ENCODE measurements at regions not wholly inside any gene's neighbourhood (a gene's known extent, or its start where the extent isn't known, plus 50 kb on each side); places are given as distances from the start of the nearest gene placed in this dataset.

GRCh38 chr15:85941186-85941855, 138.3 kb upstream of the AGBL1 start:
- DNase-seq (ENCODE audit: low read depth in 3 of 3): no peak

GRCh38 chr15:85942632-85943031, 137.0 kb upstream of the AGBL1 start:
- no peak for DNase-seq (ENCODE audit: low read depth in 3 of 3)

- no peak for DNase-seq (ENCODE audit: low read depth in 3 of 3)
Measured at GRCh38 chr15:85943151-85943550, 136.5 kb upstream of the AGBL1 start.

- DNase-seq (ENCODE audit: low read depth in 3 of 3): no peak
Measured at GRCh38 chr15:85943791-85944190, 135.9 kb upstream of the AGBL1 start.

- no peak for DNase-seq (ENCODE audit: low read depth in 3 of 3)
Measured at GRCh38 chr15:85947021-85947420, 132.7 kb upstream of the AGBL1 start.

GRCh38 chr15:85947936-85948335, 131.7 kb upstream of the AGBL1 start:
- DNase-seq (ENCODE audit: low read depth in 3 of 3): no peak

- DNase-seq (ENCODE audit: low read depth in 3 of 3): no peak
Measured at GRCh38 chr15:85950101-85950500, 129.6 kb upstream of the AGBL1 start.

- no peak for DNase-seq (ENCODE audit: low read depth in 3 of 3)
Measured at GRCh38 chr15:85954586-85954985, 125.1 kb upstream of the AGBL1 start.

GRCh38 chr15:85955501-85956391, 123.9 kb upstream of the AGBL1 start:
- DNase-seq (ENCODE audit: low read depth in 3 of 3): no peak

GRCh38 chr15:85956532-85957275, 123.0 kb upstream of the AGBL1 start:
- no peak for DNase-seq (ENCODE audit: low read depth in 3 of 3)

GRCh38 chr15:85959611-85960010, 120.1 kb upstream of the AGBL1 start:
- DNase-seq (ENCODE audit: low read depth in 3 of 3): no peak

GRCh38 chr15:85960381-85960780, 119.3 kb upstream of the AGBL1 start:
- no peak for DNase-seq (ENCODE audit: low read depth in 3 of 3)

- no peak for DNase-seq (ENCODE audit: low read depth in 3 of 3)
Measured at GRCh38 chr15:85961821-85962220, 117.8 kb upstream of the AGBL1 start.

GRCh38 chr15:85963262-85963760, 116.4 kb upstream of the AGBL1 start:
- no peak for DNase-seq (ENCODE audit: low read depth in 3 of 3)

- no peak for DNase-seq (ENCODE audit: low read depth in 3 of 3)
Measured at GRCh38 chr15:85964471-85964870, 115.2 kb upstream of the AGBL1 start.

- DNase-seq (ENCODE audit: low read depth in 3 of 3): no peak
Measured at GRCh38 chr15:85967553-85967952, 112.1 kb upstream of the AGBL1 start.

- no peak for DNase-seq (ENCODE audit: low read depth in 3 of 3)
Measured at GRCh38 chr15:85972805-85973540, 106.7 kb upstream of the AGBL1 start.

- DNase-seq (ENCODE audit: low read depth in 3 of 3): no peak
Measured at GRCh38 chr15:85973584-85974347, 105.9 kb upstream of the AGBL1 start.

GRCh38 chr15:85974348-85974705, 105.3 kb upstream of the AGBL1 start:
- no peak for DNase-seq (ENCODE audit: low read depth in 3 of 3)

GRCh38 chr15:85974742-85975141, 104.9 kb upstream of the AGBL1 start:
- no peak for DNase-seq (ENCODE audit: low read depth in 3 of 3)

GRCh38 chr15:85976102-85976501, 103.6 kb upstream of the AGBL1 start:
- DNase-seq (ENCODE audit: low read depth in 3 of 3): no peak
